ENCODE measurements at regions not wholly inside any gene's neighbourhood (a gene's known extent, or its start where the extent isn't known, plus 50 kb on each side); places are given as distances from the start of the nearest gene placed in this dataset.
A peak's percentile ranks its signal among the peaks of the same experiment; 100 is the strongest.

- TF ChIP-seq CTCF (conservative IDR thresholded peaks at IDR 0.05 in 1 of 2, IDR thresholded peaks at IDR 0.05 in 1 of 2; ENCODE audit: low read depth in 1 of 2, low read length in 2 of 2) (peak in 1 of 2 donors; percentile 23), EZH2 (IDR thresholded peaks at IDR 0.05; ENCODE audit: low read length, missing control alignments) (no peak)
These were observed 163.6 kb upstream of the ZNF516 start for GRCh38 chr18:76658627-76659026.

Data from fibroblast of lung (primary cell).